Skin epidermis (tissue), 12 donors: ENCODE measurements at regions not wholly inside any gene's neighbourhood (a gene's known extent, or its start where the extent isn't known, plus 50 kb on each side); places are given as distances from the start of the nearest gene placed in this dataset.
"Not testable (repeated sequence)": the region's sequence is repeated elsewhere in the genome, so short reads cannot be mapped to it uniquely, and the experiment has no call there.

Experiments used
- H3K27ac ChIP-seq, 21 experiments: fragments of 200-600 bp; sonication (generic) in 11 of 21; one replicate each; pipeline ENCODE4 v1.5.0; 2020; ENCODE audit warnings: mild to moderate bottlenecking in 3 of 21, inconsistent platforms in 2 of 21, moderate library complexity in 2 of 21
- H3K4me3 ChIP-seq, 7 experiments: fragments of 200-600 bp; sonication (generic) in 2 of 7; one replicate each; pipeline ENCODE4 v1.5.0; 2020; ENCODE audit warnings: inconsistent platforms in 2 of 7, mild to moderate bottlenecking in 2 of 7, moderate library complexity in 1 of 7

DNA sequence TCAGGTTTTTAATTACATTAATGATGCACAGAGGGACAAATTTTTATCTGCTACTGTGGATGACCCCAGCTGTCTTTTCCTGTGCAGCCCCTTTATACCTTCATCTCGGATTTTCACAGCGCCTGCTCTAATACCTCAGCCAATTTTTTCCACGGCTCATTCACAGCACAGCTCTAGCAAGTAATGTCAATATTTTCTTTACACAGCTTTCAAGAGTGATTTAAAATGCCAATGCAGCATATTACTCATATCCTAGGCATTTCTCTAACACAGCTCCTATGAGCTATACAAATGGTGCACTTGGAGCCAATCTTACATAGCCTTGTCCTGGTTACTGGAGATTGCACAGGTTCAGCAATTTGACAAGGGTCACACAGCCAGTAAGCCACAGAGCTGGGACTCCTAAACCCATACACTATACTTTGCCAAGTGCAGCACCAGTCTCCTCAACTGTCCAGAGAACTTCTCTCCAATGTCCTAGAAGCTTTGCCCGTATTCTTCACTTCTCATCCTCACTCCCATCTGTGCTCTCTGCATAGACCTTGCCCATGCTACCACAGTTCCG lies 661.8 kb downstream of the DTWD2 start:
- no peak overlapping the region for H3K4me3 ChIP-seq
- H3K27ac ChIP-seq = no peak overlapping the region

DNA sequence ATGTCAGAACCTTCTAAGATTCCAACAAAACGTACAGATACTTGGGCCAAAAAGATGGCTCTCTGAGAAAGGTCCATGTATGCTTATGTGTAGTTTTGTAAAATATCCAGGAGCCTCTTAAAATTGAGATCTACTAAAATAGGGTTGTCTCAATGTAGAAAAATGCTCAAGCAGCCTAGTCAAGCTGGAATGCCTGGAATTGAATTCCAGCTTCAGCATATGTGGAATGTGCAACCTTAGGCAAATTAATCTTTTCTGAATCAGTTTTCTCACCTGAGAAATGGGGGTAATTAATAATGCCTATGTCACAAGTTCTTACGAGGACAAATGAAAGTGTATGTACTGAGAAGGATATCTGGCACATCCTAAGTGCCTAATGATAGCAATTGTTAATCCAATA lies 662.4 kb downstream of the DTWD2 start:
- H3K27ac ChIP-seq = no peak overlapping the region
- no peak overlapping the region for H3K4me3 ChIP-seq

DNA sequence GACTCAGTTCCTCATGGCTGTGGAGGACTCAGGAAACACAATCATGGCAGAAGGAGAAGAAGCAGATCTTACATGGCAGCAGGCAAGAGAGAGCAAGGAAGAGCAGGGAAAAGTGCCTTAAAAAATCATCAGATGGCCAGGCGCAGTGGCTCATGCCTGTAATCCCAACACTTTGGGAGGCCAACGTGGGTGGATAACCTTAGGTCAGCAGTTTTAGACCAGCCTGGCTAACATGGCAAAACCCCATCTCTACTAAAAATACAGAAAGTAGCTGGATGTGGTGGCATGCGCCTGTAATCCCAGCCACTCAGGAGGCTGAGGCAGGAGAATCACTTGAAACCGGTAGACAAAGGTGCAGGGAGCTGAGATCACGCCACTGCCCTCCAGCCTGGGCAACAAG lies 664.6 kb downstream of the DTWD2 start:
- not testable (repeated sequence) for H3K27ac ChIP-seq

DNA sequence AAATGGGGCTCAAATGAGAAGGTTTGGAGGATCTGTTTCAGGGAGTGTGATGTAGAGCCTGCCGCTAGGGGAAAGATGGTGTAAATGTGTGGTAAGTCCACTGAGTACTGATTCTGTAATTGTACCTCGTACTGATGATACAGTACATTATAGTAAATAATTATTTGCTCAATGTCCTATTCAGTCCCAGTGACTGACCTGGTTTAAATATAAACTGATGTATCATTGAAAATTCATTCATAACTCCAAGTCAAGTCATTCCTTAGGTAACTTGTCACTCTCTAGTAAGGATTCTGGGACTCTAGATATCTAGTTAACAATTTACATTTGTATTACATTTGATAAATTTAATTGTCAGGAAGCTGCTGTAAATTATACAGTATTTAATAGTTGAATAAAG lies 667.3 kb downstream of the DTWD2 start:
- Histone ChIP-seq H3K4me3 (no peak overlapping the region), H3K27ac (no peak overlapping the region)

More for the DNA sequence above, 664.6 kb downstream of the DTWD2 start:
- H3K4me3 ChIP-seq = not testable (repeated sequence)

DNA sequence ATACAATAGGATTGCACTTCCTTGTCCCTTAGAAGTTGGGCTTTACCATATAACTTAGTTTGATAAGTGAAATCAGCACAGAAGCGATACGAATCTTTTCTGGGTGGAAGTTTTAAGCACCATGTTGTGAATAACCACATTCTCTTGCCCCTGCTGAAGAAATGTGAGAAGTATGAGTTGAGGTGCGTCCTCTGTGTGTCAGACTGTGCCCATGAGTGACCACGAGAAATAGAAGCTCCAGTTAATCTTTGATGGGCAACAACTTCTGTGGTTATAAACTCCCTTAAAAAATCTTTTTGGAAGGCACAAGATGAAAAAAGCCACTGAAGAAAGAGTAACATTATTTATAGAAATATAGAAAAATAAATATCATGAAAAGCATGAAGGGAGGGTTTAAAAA lies 668.2 kb downstream of the DTWD2 start:
- Histone ChIP-seq H3K4me3 (no peak overlapping the region), H3K27ac (no peak overlapping the region)

DNA sequence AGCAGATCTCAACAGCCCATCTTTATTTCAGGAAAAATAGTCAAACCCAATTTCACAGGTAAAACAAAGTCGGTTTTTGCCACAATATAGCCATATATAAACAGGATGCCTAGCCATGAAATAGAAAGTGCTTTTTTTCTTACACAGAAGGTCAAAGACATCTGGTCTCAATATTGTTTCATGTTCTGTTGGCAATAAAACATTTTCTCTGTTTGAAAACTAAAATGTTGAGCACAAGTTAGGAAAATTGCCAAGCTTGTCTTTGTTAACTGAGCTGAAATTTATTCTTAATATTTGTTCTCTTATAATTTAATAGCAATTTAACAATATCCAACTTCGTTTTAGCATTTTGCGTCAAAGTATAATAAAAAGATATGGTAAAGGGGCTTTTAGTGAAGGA lies 673.4 kb downstream of the DTWD2 start:
- H3K27ac ChIP-seq = no peak overlapping the region
- H3K4me3 ChIP-seq = no peak overlapping the region

DNA sequence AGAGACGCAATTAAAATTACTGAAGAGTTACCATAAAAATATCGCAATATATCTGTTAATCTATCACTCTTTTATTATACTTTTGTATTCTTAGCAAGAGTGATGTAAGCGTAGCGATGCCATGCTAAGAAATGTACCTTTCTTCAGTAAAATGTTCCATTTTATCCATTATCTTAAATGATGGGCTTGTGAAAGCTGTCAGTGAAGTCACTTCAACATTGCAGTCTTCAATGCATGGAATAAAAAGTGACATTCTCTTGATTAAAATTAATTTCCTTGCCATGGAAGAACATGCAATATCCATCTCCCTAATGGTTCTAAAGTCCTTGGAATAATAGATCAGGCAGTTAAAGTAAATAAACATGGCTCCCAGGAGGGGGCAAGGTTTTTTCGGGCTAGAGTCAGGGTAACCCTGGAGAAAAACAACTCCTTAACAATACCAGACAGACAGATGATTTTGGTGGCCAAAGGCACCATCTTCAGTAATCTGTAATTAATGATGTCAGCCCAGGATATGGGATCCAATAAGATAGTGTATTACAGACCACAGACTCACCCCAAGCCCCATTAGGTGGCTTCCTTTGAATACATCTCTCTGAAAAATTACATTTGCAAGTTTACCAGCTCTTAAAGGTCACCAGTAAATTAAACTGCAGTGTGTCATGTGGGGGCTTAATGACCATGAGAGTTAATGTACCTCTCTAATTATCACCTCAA lies 677.1 kb downstream of the DTWD2 start:
- Histone ChIP-seq H3K27ac (no peak overlapping the region), H3K4me3 (no peak overlapping the region)

DNA sequence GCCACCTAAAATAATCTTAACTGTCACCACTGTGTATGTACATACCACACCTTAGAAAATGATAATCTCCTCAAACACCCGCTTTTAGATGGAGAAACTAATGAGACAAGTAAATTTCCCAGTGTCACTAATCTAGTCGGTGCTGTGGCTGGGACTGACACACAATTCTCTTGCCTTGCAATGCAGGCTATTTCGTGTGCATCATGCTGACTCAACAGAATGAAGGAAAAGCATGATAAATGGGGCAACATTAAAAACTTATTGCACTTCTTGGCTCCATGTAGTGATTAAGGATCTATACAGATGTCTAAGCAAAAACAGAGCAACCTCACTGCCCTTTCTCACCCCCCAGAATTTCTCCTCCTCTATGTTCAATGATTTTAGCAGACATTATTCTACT lies 677.9 kb downstream of the DTWD2 start:
- Histone ChIP-seq H3K27ac (no peak overlapping the region), H3K4me3 (no peak overlapping the region)

DNA sequence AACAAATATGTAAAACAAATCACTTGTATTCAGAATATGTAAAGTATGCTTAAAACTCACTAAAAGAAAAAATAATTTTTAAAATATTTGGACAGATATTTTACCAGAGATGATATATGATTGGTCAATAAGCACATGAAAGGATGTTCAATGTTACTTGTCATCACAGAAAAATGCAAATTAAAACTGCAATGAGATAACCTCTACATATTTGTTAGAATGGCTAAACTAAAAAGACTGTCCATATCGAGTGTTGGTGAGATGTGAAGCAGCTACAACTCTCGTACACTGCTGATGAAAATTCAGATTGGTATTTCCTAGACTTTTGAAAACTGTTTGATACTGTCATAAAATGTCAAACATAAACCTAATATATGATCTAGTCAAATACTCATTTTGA lies 685.1 kb downstream of the DTWD2 start:
- no peak overlapping the region for H3K27ac ChIP-seq
- H3K4me3 ChIP-seq = no peak overlapping the region

DNA sequence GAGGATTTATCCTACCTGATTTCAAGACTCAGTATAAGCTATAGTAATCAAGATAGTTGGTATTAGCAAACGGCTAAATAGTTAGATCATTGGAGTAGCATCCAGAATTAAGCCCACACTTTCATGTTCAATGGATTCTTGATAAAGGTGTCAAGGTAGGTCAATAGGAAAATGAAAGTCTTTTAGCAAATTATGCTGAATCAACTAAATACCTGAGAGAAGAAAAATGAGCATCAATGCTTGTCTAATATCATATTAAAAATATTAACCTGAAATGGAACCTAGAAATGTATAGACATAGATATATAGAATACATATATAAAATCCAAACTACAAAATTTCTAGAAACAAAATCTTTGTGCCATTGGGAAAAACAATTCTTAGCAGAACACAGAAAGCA lies 685.6 kb downstream of the DTWD2 start:
- Histone ChIP-seq H3K4me3 (no peak overlapping the region), H3K27ac (no peak overlapping the region)

DNA sequence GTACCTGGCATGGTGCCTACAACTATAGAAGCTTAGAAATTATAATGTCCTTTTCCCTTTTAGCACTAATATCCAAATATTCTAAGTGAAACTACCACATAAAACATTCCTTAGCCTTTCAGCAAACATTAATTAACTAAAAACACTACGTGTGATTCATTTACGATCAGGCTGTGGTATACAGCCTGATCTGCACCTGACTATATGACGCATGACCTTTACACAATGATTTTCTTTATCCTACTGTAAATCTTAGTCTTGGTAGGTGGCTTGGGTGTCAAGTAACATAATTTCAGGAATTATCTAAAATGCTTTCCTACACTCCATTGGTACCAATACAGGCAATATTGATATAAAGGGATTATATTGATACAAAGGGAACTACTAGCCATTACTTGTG lies 686.7 kb downstream of the DTWD2 start:
- Histone ChIP-seq H3K4me3 (no peak overlapping the region), H3K27ac (no peak overlapping the region)

DNA sequence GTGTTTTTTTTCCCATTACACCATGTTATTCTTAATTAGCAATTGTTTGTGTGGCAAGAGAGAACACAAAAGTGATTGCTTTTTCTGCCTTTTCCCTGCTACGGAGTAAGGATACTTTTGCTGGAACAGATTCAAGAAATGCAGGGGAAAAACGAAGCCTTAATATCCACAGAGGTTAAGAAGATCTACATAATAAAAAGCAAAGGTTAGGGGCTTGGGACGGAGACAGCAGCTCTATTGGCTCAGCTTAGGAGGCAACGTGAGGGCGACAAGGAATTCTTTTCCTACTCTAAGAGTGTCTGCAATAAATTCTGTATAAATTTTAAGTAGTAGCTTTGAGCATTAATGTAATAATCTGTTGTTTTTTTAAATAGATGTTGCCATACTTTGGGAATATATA lies 693.3 kb downstream of the DTWD2 start:
- Histone ChIP-seq H3K27ac (no peak overlapping the region), H3K4me3 (no peak overlapping the region)

DNA sequence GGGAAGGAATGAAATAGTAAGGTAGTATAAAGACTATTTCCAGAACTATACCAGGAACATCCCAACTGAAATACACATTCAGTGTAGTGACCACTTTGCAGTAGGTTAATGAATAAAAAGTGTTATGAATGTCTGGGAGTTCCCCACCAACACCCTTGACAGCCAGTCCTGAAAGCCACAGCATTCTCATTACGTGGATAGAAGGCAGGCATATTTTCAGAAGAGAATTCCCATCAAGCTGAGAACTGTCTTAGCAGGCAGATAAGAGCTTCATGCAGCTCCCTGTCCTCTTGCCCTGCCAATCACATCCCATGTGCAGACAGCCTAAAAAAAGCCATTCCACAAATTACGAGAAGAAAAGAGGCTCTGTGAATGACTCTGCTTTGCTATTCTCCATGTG lies 695.0 kb downstream of the DTWD2 start:
- no peak overlapping the region for H3K4me3 ChIP-seq
- no peak overlapping the region for H3K27ac ChIP-seq

DNA sequence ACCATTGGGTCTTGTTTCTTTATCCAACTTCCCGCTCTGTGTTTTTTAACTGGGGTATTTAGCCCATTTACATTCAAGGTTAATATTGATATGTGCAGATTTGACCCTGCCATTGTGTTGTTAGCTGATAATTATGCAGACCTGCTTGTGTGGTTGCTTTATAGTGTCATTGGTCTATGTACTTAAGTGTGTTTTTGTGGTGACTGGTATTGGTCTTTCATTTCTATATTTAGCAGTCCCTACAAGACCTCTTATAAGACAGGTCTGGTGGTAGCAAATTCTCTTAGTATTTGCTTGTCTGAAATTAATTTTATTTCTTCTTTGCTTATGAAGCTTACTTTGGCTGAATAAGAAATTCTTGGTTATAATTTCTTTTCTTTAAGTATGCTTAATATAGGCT lies 698.1 kb downstream of the DTWD2 start:
- Histone ChIP-seq H3K4me3 (no peak overlapping the region), H3K27ac (no peak overlapping the region)

DNA sequence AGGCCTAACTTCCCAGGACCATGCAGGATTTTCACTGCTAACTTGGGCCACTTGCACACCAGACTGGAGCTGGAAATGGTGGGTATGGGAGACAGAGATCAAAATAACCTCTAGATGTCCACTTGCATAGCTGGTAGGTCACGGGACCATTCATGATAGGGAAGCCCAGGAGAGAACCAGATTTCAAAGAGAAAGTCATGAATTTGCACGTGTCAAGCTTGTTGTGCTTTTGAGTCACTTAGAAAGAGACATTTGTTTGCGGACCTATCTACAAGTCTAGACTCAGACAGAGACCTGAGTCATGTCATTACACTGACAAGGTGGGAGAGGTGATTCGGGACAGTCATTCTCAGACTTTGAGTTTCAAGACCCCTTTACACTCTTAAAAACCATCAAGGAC lies 704.1 kb downstream of the DTWD2 start:
- not testable (repeated sequence) for H3K4me3 ChIP-seq

DNA sequence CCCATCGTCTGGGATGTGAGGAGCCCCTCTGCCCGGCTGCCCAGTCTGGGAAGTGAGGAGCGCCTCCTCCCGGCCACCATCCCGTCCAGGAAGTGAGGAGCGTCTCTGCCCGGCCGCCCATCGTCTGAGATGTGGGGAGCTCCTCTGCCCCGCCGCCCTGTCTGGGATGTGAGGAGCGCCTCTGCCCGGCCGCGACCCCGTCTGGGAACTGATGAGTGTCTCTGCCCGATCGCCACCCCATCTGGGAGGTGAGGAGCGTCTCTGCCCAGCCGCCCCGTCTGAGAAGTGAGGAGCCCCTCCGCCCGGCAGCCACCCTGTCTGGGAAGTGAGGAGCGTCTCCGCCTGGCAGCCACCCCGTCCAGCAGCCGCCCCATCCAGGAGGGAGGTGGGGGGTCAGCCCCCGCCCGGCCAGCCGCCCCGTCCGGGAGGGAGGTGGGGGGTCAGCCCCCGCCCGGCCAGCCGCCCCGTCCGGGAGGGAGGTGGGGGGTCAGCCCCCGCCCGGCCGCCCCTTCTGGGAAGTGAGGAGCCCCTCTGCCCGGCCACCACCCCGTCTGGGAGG lies 705.8 kb downstream of the DTWD2 start:
- not testable (repeated sequence) for H3K4me3 ChIP-seq, H3K27ac ChIP-seq

More for the DNA sequence above, 704.1 kb downstream of the DTWD2 start:
- H3K27ac ChIP-seq = not testable (repeated sequence)

DNA sequence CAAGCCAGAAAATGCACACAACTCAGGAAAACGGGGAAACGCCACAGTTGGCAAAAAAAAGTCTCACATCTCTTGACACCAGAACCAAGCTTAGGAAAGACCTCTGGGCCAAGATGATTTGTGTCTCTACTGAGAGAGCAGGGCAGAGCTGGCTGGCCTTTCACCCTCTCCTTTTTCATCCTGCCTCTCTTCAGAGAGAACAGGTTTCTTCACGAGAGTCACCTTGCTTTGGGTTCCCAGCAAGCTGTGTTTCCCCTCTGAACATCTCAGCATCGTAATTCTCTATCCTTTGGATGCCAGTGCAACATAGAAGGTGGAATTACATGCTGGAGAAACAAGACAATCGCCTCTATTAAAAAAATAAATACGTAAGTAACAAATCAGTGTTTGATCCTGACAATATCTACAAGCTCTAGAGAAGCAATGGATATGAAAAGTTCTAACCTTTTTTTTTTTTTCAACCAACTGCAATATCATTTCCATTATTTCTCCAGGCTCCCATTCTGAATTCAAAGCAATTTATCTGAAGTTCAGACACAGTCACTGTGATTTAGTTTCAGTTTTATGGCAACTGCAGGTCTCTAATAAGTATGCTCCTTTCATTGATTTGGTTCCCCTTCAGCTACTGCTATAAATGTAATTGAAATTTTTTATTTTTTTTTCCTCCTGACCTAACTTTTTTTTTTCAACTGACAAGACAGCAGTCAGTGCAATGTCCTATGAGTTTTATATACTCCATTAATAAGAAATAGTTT lies 708.6 kb downstream of the DTWD2 start:
- H3K27ac ChIP-seq = no peak overlapping the region
- H3K4me3 ChIP-seq = no peak overlapping the region

DNA sequence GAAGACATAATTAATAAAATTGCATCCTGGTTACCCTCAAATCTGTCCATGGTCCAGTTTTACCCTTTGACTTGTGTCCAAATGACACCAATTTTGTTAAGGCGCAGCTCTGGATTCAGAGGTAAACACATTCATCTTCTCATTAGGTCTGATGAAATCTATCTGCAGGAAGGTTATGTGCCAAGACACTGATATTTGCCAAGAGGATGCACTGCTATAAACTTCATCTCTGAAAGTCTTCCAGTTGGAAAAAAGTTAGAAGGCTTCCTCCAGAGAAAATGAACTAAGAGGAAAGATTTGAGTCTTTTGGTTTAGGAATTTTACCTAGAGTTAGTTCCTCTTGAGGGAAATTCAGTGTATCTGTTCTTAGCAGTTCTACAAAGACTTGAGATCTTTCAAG lies 717.8 kb downstream of the DTWD2 start:
- Histone ChIP-seq H3K27ac (no peak overlapping the region), H3K4me3 (no peak overlapping the region)

DNA sequence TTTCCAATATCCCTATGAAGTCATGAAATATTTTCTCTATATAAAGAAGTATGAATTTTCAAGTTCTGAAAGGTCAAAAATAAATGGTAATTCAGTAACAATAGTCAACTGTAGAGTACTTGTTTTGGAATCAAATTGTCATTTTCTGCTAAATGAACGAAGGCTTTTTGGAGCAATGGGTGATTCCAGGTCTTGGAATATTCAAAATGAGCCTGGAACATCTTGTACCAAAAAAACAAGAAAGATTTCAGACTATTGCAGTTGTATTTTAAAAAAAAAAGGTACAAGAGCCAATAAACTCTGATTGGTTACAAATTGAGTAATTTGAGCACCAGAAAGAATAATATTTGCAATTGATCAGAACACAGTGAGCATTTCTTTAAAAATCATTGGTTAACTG lies 730.1 kb downstream of the DTWD2 start:
- no peak overlapping the region for H3K4me3 ChIP-seq
- no peak overlapping the region for H3K27ac ChIP-seq

DNA sequence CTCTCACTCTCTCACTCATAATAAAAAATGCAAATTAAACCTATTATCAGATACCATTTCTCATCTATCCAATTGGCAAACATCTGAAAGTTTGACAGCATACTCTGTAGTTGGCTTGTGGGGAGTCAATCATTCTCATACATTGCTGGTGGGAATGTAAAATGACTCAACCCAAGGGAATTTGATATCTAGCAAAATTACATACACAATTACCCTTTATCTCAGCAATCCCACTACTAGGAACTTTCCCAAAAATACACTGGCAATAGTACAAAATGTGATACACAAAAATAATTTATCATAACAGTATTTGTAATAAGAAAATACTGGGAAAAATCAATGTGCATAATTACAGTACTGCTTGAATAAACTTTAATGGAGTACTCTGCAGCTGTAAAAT lies 731.3 kb downstream of the DTWD2 start:
- Histone ChIP-seq H3K27ac (no peak overlapping the region), H3K4me3 (no peak overlapping the region)
